ENCODE measurements at regions not wholly inside any gene's neighbourhood (a gene's known extent, or its start where the extent isn't known, plus 50 kb on each side); places are given as distances from the start of the nearest gene placed in this dataset.

GRCh38 chr21:36236052-36236730 is 79.6 kb downstream of the DOP1B start:
- peaks cover 26% of the 10 kb centered on the region for H3K4me1 Mint-ChIP-seq
- peak overlapping the region; percentile 24 for H3K4me3 Mint-ChIP-seq
- Histone ChIP-seq H3K4me3 (ENCODE audit: control extremely low read depth in 1 of 5, extremely low read depth in 1 of 5, insufficient read depth in 1 of 5, low read depth in 2 of 5, low read length in 4 of 5) (no peak overlapping the region), H3K27me3 (replicated peaks in 1 of 4; ENCODE audit: control extremely low read depth in 1 of 4, control insufficient read depth in 3 of 4, insufficient read depth in 4 of 4, low read length in 3 of 4) (no peaks in the 10 kb centered on the region), H2AFZ (ENCODE audit: insufficient read depth, low read depth, low read length, poor library complexity, severe bottlenecking) (no peak overlapping the region), H3K36me3 (replicated peaks in 1 of 2; ENCODE audit: control extremely low read depth in 1 of 2, control insufficient read depth in 1 of 2, extremely low read depth in 1 of 2, insufficient read depth in 2 of 2, low read length in 1 of 2) (peaks cover 0 to 65% of the 10 kb centered on the region in 2 experiments), H3K4me2 (replicated peaks; ENCODE audit: low read depth, low read length, poor library complexity, severe bottlenecking) (peak overlapping the region; percentile 36), H3K9ac (ENCODE audit: low read length) (no peak overlapping the region), H4K20me1 (ENCODE audit: control insufficient read depth, insufficient read depth, low read length, poor library complexity, severe bottlenecking) (no peaks in the 10 kb centered on the region), H3K79me2 (ENCODE audit: control insufficient read depth, insufficient read depth, low read length) (peaks cover 23% of the 10 kb centered on the region), H3K27ac (ENCODE audit: low read length in 2 of 2) (peak overlapping the region in 1 of 2 donors; percentile 27), H3K9me3 (ENCODE audit: control extremely low read depth in 1 of 3, control insufficient read depth in 2 of 3, insufficient read depth in 1 of 3, low read length in 2 of 3) (no peaks in the 10 kb centered on the region), H3K4me1 (ENCODE audit: control insufficient read depth in 2 of 2, insufficient read depth in 2 of 2, low read length in 2 of 2) (peaks cover 7 to 22% of the 10 kb centered on the region in 2 donors)
- ChIA-PET CTCF (interaction anchor here (0.9 to 1.6 kb wide), 6 partner anchors 10 to 96 kb away, joined by 3 to 6 read pairs (median 4); no protein-coding TSS in a partner anchor), POLR2A (interaction anchor here (0.6 to 1.0 kb wide), 2 partner anchors 34 to 62 kb away, joined by 3 to 10 read pairs; no protein-coding TSS in a partner anchor)
- H3K27ac Mint-ChIP-seq, result peak overlapping the region; percentile 66
- ATAC-seq (ENCODE audit: low read depth) (peak; percentile 72), DNase-seq (peak; percentile 30)
- intact Hi-C loops (cut with micrococcal nuclease), result no loop called here
- H3K27me3 Mint-ChIP-seq, result no peaks in the 10 kb centered on the region
- TF ChIP-seq CTCF (IDR thresholded peaks at IDR 0.05), result no peak
- TF ChIP-seq EZH2 (IDR thresholded peaks at IDR 0.05; ENCODE audit: borderline replicate concordance, insufficient read depth, low read depth, low read length, poor library complexity, severe bottlenecking), result no peak
- 51% methylated on average over 3 of the region's 8 CpGs for WGBS (ENCODE audit: insufficient coverage)
- no peaks in the 10 kb centered on the region for H3K9me3 Mint-ChIP-seq (ENCODE audit: insufficient read depth)

DNA sequence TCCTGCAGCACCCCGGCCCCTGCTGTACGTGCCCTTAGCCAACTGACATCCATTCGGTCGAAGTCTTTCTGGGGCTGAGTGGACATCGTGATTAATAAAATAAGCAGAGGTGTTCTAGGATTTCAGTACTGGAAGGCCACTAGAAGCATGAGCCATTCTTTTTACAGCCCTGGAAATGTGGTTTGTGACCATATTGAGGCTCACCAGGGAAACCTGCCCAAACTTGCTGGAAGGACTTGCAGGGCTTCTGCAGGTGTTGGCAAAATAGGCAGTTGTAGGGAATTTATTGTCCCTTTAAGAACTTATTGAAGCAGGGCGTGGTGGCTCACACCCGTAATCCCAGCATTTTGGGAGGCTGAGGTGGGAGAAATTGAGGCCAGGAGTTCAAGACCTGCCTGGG is 80.8 kb downstream of the DOP1B start:
- Histone ChIP-seq H3K9ac (ENCODE audit: low read length) (no peak overlapping the region), H3K9me3 (ENCODE audit: control extremely low read depth in 1 of 3, control insufficient read depth in 2 of 3, insufficient read depth in 1 of 3, low read length in 2 of 3) (no peaks in the 10 kb centered on the region), H4K20me1 (ENCODE audit: control insufficient read depth, insufficient read depth, low read length, poor library complexity, severe bottlenecking) (no peaks in the 10 kb centered on the region), H2AFZ (ENCODE audit: insufficient read depth, low read depth, low read length, poor library complexity, severe bottlenecking) (no peak overlapping the region), H3K27me3 (replicated peaks in 1 of 4; ENCODE audit: control extremely low read depth in 1 of 4, control insufficient read depth in 3 of 4, insufficient read depth in 4 of 4, low read length in 3 of 4) (no peaks in the 10 kb centered on the region), H3K27ac (ENCODE audit: low read length in 2 of 2) (no peak overlapping the region), H3K4me1 (ENCODE audit: control insufficient read depth in 2 of 2, insufficient read depth in 2 of 2, low read length in 2 of 2) (peaks cover 13 to 29% of the 10 kb centered on the region in 2 donors), H3K4me3 (ENCODE audit: control extremely low read depth in 1 of 5, extremely low read depth in 1 of 5, insufficient read depth in 1 of 5, low read depth in 2 of 5, low read length in 4 of 5) (no peak overlapping the region), H3K36me3 (replicated peaks in 1 of 2; ENCODE audit: control extremely low read depth in 1 of 2, control insufficient read depth in 1 of 2, extremely low read depth in 1 of 2, insufficient read depth in 2 of 2, low read length in 1 of 2) (peaks cover 0 to 58% of the 10 kb centered on the region in 2 experiments), H3K4me2 (replicated peaks; ENCODE audit: low read depth, low read length, poor library complexity, severe bottlenecking) (no peak overlapping the region), H3K79me2 (ENCODE audit: control insufficient read depth, insufficient read depth, low read length) (peaks cover 23% of the 10 kb centered on the region)
- Mint-ChIP-seq H3K27ac (no peak overlapping the region), H3K4me1 (peaks cover 31% of the 10 kb centered on the region), H3K27me3 (no peaks in the 10 kb centered on the region), H3K9me3 (ENCODE audit: insufficient read depth) (no peaks in the 10 kb centered on the region), H3K4me3 (no peak overlapping the region)
- ChIA-PET POLR2A (no interaction called here), CTCF (interaction anchor here (1.3 kb wide), 1 partner anchor 17 kb away, joined by 4 read pairs; no protein-coding TSS in a partner anchor)
- no peak for ATAC-seq (ENCODE audit: low read depth)
- no peak for TF ChIP-seq CTCF (IDR thresholded peaks at IDR 0.05)
- TF ChIP-seq EZH2 (IDR thresholded peaks at IDR 0.05; ENCODE audit: borderline replicate concordance, insufficient read depth, low read depth, low read length, poor library complexity, severe bottlenecking), result no peak
- 98% methylated on average over 7 of the region's 7 CpGs for WGBS (ENCODE audit: insufficient coverage)
- no peak for DNase-seq
- intact Hi-C loops (cut with micrococcal nuclease), result no loop called here

Measured in B cell (primary cell).